ENCODE measurements at regions not wholly inside any gene's neighbourhood (a gene's known extent, or its start where the extent isn't known, plus 50 kb on each side); places are given as distances from the start of the nearest gene placed in this dataset.
"Not testable (repeated sequence)": the region's sequence is repeated elsewhere in the genome, so short reads cannot be mapped to it uniquely, and the experiment has no call there.

GRCh38 chrX:124181515-124181914 is 150.9 kb upstream of the TEX13D start:
- not testable (repeated sequence) for TF ChIP-seq CTCF, EZH2 (IDR thresholded peaks at IDR 0.05)
